Hematopoietic multipotent progenitor cell treated with erythropoietin and hydrocortisone succinate and interleukin-3 and kit ligand, for 8 days (in vitro differentiated cells): ENCODE measurements at regions not wholly inside any gene's neighbourhood (a gene's known extent, or its start where the extent isn't known, plus 50 kb on each side); places are given as distances from the start of the nearest gene placed in this dataset.
"Not testable (repeated sequence)": the region's sequence is repeated elsewhere in the genome, so short reads cannot be mapped to it uniquely, and the experiment has no call there.

ENCODE experiments used
- DNase-seq: peaks from one replicate; pipeline ENCODE4 v3.0.0-alpha.2; 2015

- no peak for DNase-seq
Measured at GRCh38 chr3:5644773-5645670, 457.5 kb downstream of the EDEM1 start.

GRCh38 chr3:5645692-5646410 is 458.3 kb downstream of the EDEM1 start:
- no peak for DNase-seq

GRCh38 chr3:5650303-5650702 is 462.8 kb downstream of the EDEM1 start:
- DNase-seq, result no peak

GRCh38 chr3:5651351-5651750 is 463.8 kb downstream of the EDEM1 start:
- DNase-seq, result no peak

- no peak for DNase-seq
Measured at GRCh38 chr3:5653426-5654143, 466.1 kb downstream of the EDEM1 start.

DNA sequence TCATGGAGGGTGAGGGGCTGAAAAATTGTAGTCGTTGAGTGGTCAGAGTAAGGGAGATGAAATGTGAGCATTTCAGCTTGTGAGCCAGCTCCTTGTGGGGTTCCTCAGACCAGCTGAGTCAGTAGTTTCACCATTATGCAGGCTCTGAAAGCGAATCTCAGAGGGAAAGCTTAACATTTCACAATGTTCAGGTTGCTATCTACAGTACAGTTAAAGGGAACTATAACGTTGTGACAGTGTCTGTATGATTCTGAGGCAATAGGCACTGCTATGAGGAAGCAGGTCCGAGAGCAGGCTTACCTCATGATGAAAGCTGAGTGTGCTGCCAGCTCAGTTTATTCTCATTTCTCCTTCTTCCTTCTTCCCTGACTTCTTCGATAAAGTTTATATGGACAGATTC is 469.6 kb downstream of the EDEM1 start:
- DNase-seq, result peak; percentile 2

- DNase-seq, result no peak
Measured at GRCh38 chr3:5663601-5664000, 476.1 kb downstream of the EDEM1 start.

GRCh38 chr3:5666455-5666854 is 478.9 kb downstream of the EDEM1 start:
- DNase-seq, result no peak

GRCh38 chr3:5673521-5673920 is 486.0 kb downstream of the EDEM1 start:
- DNase-seq, result no peak

- no peak for DNase-seq
Measured at GRCh38 chr3:5675319-5675718, 487.8 kb downstream of the EDEM1 start.

- no peak for DNase-seq
Measured at GRCh38 chr3:5677555-5677954, 490.0 kb downstream of the EDEM1 start.

GRCh38 chr3:5678248-5678647 is 490.7 kb downstream of the EDEM1 start:
- DNase-seq, result no peak

DNA sequence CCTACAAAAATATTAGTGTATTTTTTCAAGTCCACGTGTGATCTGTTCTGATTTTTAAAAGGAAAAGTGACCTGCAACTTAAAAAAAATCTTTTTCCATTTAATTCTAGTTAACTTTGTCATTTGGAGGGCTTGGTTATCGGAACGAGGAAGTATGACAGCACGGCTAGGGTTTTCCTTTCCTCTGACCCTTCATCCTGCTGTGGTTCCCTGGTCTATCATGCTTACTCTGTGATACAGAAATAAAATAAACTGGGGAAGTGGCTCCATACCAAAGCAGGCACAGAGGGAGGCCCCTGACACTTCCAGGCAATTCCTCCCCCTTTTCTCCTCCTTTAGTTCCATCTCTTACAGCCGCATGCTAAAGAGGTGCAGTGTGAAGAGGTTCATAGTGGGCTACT is 491.3 kb downstream of the EDEM1 start:
- DNase-seq, result no peak

DNA sequence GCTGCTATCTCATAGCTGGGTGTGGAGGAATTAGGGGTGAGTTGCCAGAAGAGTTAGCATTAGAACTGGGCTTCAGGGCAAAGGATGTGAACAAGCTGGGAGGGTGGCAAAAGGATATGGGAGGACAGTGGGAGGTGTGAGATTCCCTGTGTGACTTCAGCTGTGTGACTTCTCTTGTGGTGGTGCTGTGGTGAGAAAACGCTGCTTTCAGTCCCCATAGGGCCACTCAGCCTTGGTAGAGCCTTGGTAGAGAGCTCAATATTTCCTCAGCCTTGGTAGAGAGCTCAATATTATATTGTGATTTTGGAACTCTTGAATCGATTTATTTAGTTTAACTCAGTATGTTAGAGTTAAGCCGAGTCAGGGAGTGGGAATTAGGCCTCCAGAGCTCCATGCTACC is 499.7 kb downstream of the EDEM1 start:
- no peak for DNase-seq

DNA sequence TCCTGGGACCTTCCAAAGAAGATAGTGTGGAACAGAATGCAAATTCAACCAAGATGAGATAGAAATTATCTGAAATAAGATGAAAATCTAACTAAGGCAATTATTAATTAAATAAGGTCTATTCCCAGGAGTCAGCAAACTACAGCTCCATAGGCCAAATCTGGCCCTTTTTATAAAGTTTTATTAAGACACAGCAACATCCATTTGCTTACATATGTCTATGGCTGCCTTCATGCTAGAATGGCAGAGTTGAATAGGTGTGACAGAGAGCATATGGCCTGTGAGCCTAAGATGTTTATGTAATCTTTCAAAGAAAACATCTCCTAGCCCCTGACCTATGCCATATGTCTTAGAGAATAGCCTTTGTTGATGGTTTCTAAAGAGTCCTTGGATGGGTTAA is 503.0 kb downstream of the EDEM1 start:
- no peak for DNase-seq

GRCh38 chr3:5690904-5691532 is 503.5 kb downstream of the EDEM1 start:
- no peak for DNase-seq

DNA sequence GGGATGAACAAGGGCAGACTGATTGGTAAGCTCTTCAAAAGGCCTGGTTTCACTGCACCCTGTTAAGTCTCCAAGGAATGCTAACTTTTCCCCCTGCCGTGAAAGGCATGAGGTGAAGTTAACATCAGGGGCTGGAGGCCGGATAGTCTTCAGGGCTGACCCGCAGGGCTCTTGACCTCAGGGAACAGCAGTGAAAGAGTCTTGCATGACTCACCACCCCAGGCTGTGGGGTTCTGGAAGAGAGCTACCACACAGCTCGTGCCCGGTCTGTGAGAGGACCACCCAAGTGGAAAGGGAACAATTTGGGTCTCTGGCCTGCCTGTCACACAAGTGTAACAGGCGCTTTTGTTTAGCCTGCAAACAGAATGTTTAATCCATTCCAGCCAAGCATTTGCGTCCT is 504.9 kb downstream of the EDEM1 start:
- DNase-seq, result no peak

GRCh38 chr3:5694266-5694665 is 506.8 kb downstream of the EDEM1 start:
- no peak for DNase-seq

GRCh38 chr3:5698851-5699250 is 511.3 kb downstream of the EDEM1 start:
- DNase-seq, result no peak

GRCh38 chr3:5699313-5699712 is 511.8 kb downstream of the EDEM1 start:
- no peak for DNase-seq

- no peak for DNase-seq
Measured at GRCh38 chr3:5699811-5700210, 512.3 kb downstream of the EDEM1 start.

- DNase-seq, result not testable (repeated sequence)
Measured at GRCh38 chr3:5701005-5701404, 513.5 kb downstream of the EDEM1 start.

GRCh38 chr3:5707794-5708193 is 520.3 kb downstream of the EDEM1 start:
- no peak for DNase-seq
